Skeletal muscle satellite cell (primary cell): ENCODE measurements at regions not wholly inside any gene's neighbourhood (a gene's known extent, or its start where the extent isn't known, plus 50 kb on each side); places are given as distances from the start of the nearest gene placed in this dataset.
"Not testable (repeated sequence)": the region's sequence is repeated elsewhere in the genome, so short reads cannot be mapped to it uniquely, and the experiment has no call there.

Source experiments
- H3K27me3 ChIP-seq: 2 replicates; pipeline ENCODE4 v1.7.0; 2013; ENCODE audit warnings: low read length; ENCODE audit not compliant: control insufficient read depth, insufficient read depth
- H3K36me3 ChIP-seq: 2 replicates; pipeline ENCODE4 v1.7.0; 2013; ENCODE audit warnings: mild to moderate bottlenecking, control low read depth, low read length; ENCODE audit not compliant: insufficient read depth
- H3K4me1 ChIP-seq: 2 replicates; pipeline ENCODE4 v1.7.0; 2013; ENCODE audit warnings: low read length; ENCODE audit not compliant: control insufficient read depth, insufficient read depth
- H3K4me2 ChIP-seq: 2 replicates; pipeline ENCODE4 v1.7.0; 2013; ENCODE audit warnings: mild to moderate bottlenecking, low read length
- H3K4me3 ChIP-seq: 2 replicates; pipeline ENCODE4 v1.7.0; 2013; ENCODE audit warnings: low read length
- H3K9ac ChIP-seq: 2 replicates; pipeline ENCODE4 v1.7.0; 2013; ENCODE audit warnings: mild to moderate bottlenecking, low read depth, low read length, moderate library complexity
- H3K9me3 ChIP-seq: replicated peaks from 2 replicates; pipeline ENCODE4 v1.7.0; 2013; ENCODE audit warnings: mild to moderate bottlenecking, control low read depth, low read length

DNA sequence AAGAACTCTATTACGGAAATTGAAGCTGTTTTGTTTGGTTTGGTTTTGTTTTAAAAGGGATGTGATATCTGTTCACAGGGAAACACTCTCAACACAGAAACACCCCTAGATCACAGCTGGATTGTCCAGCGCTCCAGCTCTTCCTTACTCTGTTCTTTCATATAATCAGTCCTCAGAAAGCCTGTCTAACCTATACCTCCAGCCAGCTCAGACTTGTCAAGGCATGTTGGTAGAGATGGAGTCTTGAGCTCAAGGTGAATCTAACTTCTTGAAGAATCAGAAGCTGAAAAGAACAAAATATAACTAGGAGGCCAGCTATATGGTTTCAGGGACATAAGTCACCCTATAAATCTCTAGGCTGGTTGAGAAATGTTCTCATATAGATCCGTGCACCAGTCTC is 110.2 kb upstream of the EPHA3 start:
- Histone ChIP-seq H3K4me3 (no peak overlapping the region), H3K9ac (no peak overlapping the region), H3K36me3 (no peaks in the 10 kb centered on the region), H3K9me3 (no peaks in the 10 kb centered on the region), H3K4me2 (no peak overlapping the region), H3K27me3 (no peaks in the 10 kb centered on the region), H3K4me1 (peaks cover 8% of the 10 kb centered on the region)

DNA sequence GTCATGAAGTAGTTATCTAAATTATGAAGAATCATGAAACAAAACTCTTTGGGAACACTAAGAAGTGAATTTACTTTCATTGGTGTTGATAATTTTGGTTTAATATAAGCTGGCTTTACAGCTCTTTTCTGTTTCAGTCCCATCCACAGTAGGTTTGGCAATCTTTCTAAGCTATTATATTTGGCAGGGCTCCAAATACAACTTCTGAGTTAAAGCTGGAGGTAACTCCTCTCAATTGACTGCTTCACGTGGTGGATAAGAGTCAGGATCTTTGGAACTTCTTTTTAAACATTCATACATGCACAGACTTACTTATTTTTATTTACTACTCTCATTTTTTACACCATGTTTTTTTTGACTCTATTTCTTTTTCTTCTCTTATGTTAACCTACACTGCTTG is 106.5 kb upstream of the EPHA3 start:
- Histone ChIP-seq H3K36me3 (no peaks in the 10 kb centered on the region), H3K9me3 (no peaks in the 10 kb centered on the region), H3K9ac (no peak overlapping the region), H3K4me1 (peaks cover 8% of the 10 kb centered on the region), H3K27me3 (no peaks in the 10 kb centered on the region), H3K4me3 (no peak overlapping the region), H3K4me2 (no peak overlapping the region)

DNA sequence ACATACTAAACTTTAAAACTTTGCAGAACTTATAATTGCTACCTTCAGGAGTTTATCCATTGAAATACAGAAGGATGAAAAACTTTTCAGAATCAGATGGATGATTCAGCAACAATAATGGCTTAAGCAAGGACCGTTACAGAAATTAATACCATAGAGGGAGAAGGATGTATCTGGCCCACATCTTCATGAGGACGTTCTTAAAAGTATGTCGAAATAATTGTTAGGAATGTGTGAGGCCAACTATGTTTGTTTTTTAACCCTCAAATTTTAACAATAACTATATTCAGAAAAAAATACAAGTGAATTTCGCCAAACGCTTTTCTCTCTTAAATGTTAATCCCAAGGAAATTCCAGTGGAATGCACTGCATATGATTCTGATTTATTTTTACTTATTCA is 105.2 kb upstream of the EPHA3 start:
- Histone ChIP-seq H3K9me3 (no peaks in the 10 kb centered on the region), H3K36me3 (no peaks in the 10 kb centered on the region)

DNA sequence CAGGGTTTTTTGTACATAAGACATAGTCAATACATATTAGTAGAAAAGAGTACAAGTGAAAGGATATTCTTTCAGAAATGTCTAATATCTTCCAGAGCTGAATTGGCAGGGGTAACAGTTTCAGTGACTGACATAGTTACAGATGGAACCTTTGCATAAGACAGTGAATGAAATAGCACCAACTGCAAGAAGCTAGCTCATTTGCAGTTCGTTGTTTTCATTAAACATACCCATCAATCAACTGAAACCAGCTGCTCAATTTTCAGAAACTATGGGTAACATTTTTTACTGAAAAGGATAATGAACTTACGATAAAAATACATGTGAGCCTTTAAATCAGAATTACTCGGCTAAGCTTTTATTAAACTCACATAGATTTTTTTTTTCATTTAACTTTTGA is 93.9 kb upstream of the EPHA3 start:
- no peaks in the 10 kb centered on the region for H3K27me3 ChIP-seq

More for the DNA sequence above, 105.2 kb upstream of the EPHA3 start:
- H3K4me2 ChIP-seq: no peak overlapping the region
- H3K4me3 ChIP-seq: no peak overlapping the region
- no peaks in the 10 kb centered on the region for H3K27me3 ChIP-seq
- peaks cover 8% of the 10 kb centered on the region for H3K4me1 ChIP-seq
- no peak overlapping the region for H3K9ac ChIP-seq

DNA sequence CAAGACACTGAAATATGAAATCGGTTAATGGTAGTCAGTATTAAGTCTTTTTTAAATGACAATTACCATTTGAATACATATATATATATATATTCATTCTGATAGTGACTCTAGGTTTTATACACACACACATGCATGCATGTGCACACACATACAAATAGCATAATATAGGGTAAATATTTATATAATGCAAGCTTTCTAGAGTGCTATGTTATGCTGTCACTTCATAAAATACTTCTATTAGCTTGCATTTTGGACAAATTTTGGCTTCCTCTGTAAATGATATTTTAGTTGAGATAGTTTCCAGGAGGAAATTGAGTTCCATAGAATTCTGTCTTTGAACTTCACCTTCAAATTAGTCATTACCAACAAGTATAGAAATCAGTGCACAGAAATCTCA is 89.9 kb upstream of the EPHA3 start:
- Histone ChIP-seq H3K4me3 (no peak overlapping the region), H3K27me3 (no peaks in the 10 kb centered on the region), H3K4me1 (peaks cover 10% of the 10 kb centered on the region), H3K9ac (no peak overlapping the region), H3K36me3 (no peaks in the 10 kb centered on the region), H3K9me3 (no peaks in the 10 kb centered on the region), H3K4me2 (no peak overlapping the region)

More for the DNA sequence above, 93.9 kb upstream of the EPHA3 start:
- Histone ChIP-seq H3K9me3 (no peaks in the 10 kb centered on the region), H3K36me3 (no peaks in the 10 kb centered on the region), H3K9ac (no peak overlapping the region), H3K4me2 (no peak overlapping the region), H3K4me1 (no peaks in the 10 kb centered on the region), H3K4me3 (no peak overlapping the region)

DNA sequence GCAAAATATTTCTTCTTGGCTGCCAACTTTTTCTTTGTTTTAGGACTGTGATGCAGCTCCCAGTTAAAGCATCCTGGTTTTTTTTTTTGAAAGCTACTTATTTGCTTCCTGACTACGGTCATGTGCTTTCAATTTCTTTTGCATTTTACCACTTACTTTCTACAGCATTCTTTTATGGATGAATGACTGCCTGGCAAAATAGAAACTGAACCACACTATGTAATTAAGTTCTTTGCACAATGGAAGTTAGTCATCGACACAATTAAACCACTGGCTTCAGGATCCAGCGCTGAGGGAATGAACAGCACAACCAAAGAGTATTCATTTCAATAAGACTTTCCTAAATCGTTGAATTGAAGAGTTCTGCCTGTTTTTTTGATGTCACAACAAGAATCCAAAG is 82.2 kb upstream of the EPHA3 start:
- Histone ChIP-seq H3K4me3 (no peak overlapping the region), H3K9ac (no peak overlapping the region), H3K27me3 (no peaks in the 10 kb centered on the region), H3K9me3 (no peaks in the 10 kb centered on the region), H3K4me1 (peaks cover 10% of the 10 kb centered on the region), H3K4me2 (peak overlapping the region; percentile 6), H3K36me3 (no peaks in the 10 kb centered on the region)

DNA sequence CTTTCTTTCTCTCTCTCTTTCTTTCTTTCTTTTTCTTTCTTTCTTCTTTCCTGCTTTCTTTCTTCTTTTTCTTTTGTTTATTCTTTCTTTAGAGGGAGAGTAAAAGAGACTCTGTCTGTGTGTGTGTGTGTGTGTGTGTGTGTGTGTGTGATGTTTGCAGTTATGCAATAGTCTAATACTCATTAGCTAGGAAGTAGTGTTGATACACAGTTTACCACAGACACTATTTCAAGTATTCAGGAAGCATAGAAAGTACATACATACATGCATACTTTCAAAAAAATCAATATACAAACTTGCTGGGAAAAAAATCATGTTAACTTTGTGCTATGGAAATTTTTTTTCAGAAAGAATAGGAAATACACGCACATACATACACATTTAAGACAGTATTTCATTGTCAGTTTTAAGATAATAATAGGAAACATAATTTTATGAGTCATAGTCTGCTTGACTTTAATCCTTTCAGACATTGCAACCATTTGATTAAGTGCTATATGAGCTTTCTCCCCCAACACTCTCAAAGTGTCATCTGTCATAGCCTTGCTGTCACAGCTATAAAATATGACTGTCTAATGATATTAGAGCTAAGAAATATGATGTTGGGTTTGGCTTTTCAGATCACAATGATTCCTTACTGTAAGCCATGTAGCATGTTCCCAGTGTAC is 74.9 kb upstream of the EPHA3 start:
- no peak overlapping the region for H3K4me3 ChIP-seq
- no peaks in the 10 kb centered on the region for H3K36me3 ChIP-seq
- no peaks in the 10 kb centered on the region for H3K4me1 ChIP-seq
- H3K9ac ChIP-seq: no peak overlapping the region
- H3K4me2 ChIP-seq: no peak overlapping the region
- H3K9me3 ChIP-seq: no peaks in the 10 kb centered on the region
- H3K27me3 ChIP-seq: no peaks in the 10 kb centered on the region

DNA sequence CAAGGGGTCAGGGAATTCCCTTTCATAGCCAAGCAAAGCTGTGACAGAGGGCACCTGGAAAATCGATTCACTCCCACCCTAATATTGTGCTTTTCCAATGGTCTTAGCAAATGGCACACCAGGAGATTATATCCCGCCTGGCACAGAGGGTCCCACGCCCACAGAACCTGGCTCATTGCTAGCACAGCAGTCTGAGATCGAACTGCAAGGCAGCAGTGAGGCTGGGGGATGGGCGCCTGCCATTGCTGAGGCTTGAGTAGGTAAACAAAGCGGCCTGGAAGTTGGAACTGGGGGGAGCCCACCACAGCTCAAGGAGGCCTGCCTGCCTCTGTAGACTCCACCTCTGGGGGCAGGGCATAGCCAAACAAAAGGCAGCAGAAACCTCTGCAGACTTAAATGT is 72.7 kb upstream of the EPHA3 start:
- not testable (repeated sequence) for H3K27me3 ChIP-seq, H3K4me3 ChIP-seq, H3K4me2 ChIP-seq, H3K9me3 ChIP-seq, H3K4me1 ChIP-seq, H3K9ac ChIP-seq, H3K36me3 ChIP-seq

DNA sequence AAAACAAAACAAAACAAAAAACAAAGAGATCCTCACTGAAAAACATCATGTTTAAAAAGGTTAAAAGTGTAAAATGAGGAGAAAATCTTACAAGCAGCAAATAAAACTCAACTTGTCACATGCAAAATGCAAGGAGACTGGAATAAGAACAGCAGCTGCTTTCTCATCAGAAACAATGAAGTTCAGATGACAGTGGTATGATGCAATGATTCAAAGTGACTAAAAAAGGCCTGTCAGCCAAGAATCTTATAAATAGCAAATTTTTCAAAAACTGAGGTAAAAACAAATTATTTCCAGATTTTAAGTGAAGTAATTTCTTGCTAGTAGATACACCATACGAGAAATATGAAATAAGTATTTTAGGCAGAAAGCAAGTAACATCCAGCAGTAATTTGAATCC is 68.6 kb upstream of the EPHA3 start:
- Histone ChIP-seq H3K36me3 (no peaks in the 10 kb centered on the region), H3K4me1 (no peaks in the 10 kb centered on the region), H3K27me3 (no peaks in the 10 kb centered on the region), H3K9me3 (no peaks in the 10 kb centered on the region), H3K9ac (no peak overlapping the region), H3K4me2 (no peak overlapping the region), H3K4me3 (no peak overlapping the region)

DNA sequence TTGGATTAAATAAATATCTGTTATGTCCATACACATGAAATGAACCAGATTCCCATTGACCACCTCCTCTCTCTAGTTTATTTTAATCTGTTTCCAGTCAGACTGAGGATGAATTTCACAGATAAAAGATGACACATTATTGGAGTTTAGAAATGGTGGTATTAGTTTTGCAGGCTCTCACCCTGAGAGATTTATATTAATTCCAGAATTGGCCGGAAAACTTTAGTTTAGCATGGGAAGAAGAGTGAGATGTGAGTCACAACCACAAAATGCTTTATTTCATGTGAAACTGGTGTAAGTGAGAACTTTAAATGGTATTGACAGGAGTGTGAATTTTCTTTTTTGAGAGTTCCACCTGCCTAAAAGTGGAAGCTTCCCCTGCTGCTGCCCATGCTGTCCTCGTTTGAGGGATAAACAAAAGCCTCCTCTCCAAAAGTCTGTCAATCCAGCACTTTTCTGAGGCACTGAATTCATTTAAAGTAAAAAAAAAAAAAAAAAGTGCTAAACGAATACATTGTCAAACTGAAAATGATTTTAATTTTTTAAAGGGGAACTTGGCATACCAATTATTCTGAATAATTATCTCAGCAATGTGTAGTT is 65.1 kb upstream of the EPHA3 start:
- H3K9me3 ChIP-seq: no peaks in the 10 kb centered on the region
- no peaks in the 10 kb centered on the region for H3K4me1 ChIP-seq
- H3K4me3 ChIP-seq: no peak overlapping the region
- H3K9ac ChIP-seq: no peak overlapping the region
- H3K27me3 ChIP-seq: no peaks in the 10 kb centered on the region
- H3K36me3 ChIP-seq: no peaks in the 10 kb centered on the region
- no peak overlapping the region for H3K4me2 ChIP-seq

DNA sequence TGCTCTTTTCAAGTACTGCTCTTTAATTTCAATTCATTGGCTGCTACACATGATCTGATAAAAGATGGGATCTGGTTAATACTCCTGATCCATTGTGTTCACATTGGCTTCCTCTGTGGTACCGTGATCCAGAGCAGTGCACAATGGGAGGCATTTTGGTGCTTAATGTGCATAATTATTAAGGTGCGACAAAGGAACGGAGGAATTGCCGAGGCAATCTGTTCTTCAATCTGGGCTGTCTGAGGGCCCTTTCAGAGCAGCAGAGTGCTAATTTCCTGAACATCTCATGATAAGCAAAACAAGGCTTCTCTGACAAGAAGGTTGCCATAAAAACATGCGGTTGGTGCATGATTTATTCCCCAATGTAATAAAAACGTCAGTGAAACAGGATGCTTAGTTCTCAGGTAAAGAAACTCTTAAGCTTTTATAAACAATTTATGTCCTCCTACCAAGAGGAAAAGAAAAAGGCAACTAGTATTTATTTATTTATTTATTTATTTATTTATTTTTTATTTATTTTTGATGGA is 64.0 kb upstream of the EPHA3 start:
- Histone ChIP-seq H3K27me3 (no peaks in the 10 kb centered on the region), H3K4me2 (no peak overlapping the region), H3K9me3 (no peaks in the 10 kb centered on the region), H3K4me3 (no peak overlapping the region), H3K9ac (no peak overlapping the region), H3K36me3 (no peaks in the 10 kb centered on the region), H3K4me1 (no peaks in the 10 kb centered on the region)

DNA sequence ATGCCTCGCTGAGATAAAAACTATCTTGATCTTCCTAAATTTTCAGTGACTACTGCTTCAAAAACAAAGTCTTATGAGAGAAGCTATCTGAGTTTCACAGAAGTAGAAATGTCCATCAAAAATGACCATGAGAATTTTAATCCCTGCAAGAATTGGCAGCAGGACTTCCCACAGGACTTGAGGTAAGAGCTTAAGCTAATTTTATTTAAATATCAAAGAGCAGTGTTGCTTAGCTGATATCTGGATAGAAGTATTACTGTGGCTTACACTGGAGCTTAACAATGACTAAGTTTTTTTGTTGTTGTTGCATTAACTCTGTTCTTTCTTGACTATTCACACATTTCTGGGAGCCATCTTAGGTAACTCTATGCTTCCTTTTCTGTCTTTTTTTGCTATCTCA is 60.8 kb upstream of the EPHA3 start:
- no peaks in the 10 kb centered on the region for H3K9me3 ChIP-seq
- H3K36me3 ChIP-seq: no peaks in the 10 kb centered on the region
- no peaks in the 10 kb centered on the region for H3K27me3 ChIP-seq
- H3K4me1 ChIP-seq: no peaks in the 10 kb centered on the region
- H3K4me2 ChIP-seq: no peak overlapping the region
- no peak overlapping the region for H3K4me3 ChIP-seq
- H3K9ac ChIP-seq: no peak overlapping the region
